ENCODE measurements at regions not wholly inside any gene's neighbourhood (a gene's known extent, or its start where the extent isn't known, plus 50 kb on each side); places are given as distances from the start of the nearest gene placed in this dataset.

- TF ChIP-seq POLR2A (IDR thresholded peaks at IDR 0.05) (no peak), CTCF (IDR thresholded peaks at IDR 0.05) (no peak)
These were observed 59.0 kb upstream of the BACE2 start for GRCh38 chr21:41108668-41109585.

Data from adrenal gland (tissue), 5 donors.